Activated gamma-delta T cell (primary cell): ENCODE measurements at regions not wholly inside any gene's neighbourhood (a gene's known extent, or its start where the extent isn't known, plus 50 kb on each side); places are given as distances from the start of the nearest gene placed in this dataset.

Source experiments
- DNase-seq: peaks from one replicate; lab custom pipeline; 2025; lab: John Stamatoyannopoulos, UW

DNA sequence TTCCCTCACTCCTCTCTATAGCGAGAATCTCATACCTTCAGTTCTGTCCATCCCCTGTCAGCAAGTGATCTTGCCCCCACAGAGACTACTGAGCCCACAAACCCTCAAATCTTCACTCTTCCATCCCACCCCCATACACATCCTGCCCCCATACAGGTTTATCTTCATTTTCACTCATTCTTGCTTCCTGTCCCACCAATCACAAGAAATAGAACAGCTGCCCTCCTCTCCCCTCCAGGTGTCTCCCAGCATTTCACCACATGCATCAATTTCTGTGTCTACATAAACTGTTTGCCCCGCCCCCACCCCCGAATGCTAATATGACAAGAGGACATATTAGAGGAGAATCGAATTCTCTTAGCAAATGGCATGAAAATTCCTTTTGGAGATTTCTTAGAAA lies 54.9 kb upstream of the CARMIL1 start:
- no peak for DNase-seq

- DNase-seq = no peak
These were observed 51.3 kb upstream of the CARMIL1 start for GRCh38 chr6:25227854-25228253.
